ENCODE measurements at regions not wholly inside any gene's neighbourhood (a gene's known extent, or its start where the extent isn't known, plus 50 kb on each side); places are given as distances from the start of the nearest gene placed in this dataset.

DNA sequence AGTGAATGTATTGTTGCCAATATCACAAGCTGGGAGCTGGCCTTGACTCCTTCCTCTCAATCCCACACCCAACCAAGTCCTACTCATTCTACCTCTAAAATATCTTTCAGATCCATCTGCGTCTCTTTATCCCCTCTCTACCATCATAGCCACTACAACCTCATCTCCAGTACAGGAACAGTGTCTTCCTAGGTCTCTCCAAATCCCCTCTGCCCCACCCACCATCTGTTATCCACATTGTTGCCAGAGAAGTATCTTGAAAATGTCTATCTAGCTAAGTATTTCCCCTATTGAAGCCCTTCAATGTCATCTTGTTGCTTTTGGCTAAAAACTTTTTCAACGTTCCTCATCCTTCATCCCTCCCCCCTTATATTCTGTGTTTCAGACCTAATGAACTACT, 244.7 kb downstream of the C12orf75 start:
- no peak for TF ChIP-seq POLR2A (IDR thresholded peaks at IDR 0.05; ENCODE audit: low read length)
- TF ChIP-seq GATA1 (IDR thresholded peaks at IDR 0.05; ENCODE audit: low read depth, low read length), result no peak

Data from erythroblast (primary cell).